Keratinocyte (primary cell): ENCODE measurements at regions not wholly inside any gene's neighbourhood (a gene's known extent, or its start where the extent isn't known, plus 50 kb on each side); places are given as distances from the start of the nearest gene placed in this dataset.

Experiments used
- CTCF ChIP-seq, 3 experiments: IDR thresholded peaks in 1 of 3; conservative IDR thresholded peaks in 1 of 3; optimal IDR thresholded peaks in 1 of 3; 2 replicates in 2 of 3; 3 replicates in 1 of 3; pipeline versions ENCODE3 to v1.5.1; 2011; ENCODE audit warnings: low read length in 3 of 3, mild to moderate bottlenecking in 3 of 3, moderate library complexity in 2 of 3, control low read depth in 1 of 3, inconsistent platforms in 1 of 3; ENCODE audit not compliant: insufficient read depth in 2 of 3; ENCODE audit errors: extremely low read depth in 1 of 3
- EZH2 ChIP-seq: IDR thresholded peaks from one replicate; pipeline ENCODE4 v1.6.1; 2012; ENCODE audit warnings: inconsistent platforms, mild to moderate bottlenecking, low read length, moderate library complexity

- TF ChIP-seq CTCF (optimal IDR thresholded peaks at IDR 0.05 in 1 of 3, IDR thresholded peaks at IDR 0.05 in 1 of 3, conservative IDR thresholded peaks at IDR 0.05 in 1 of 3; ENCODE audit: extremely low read depth in 1 of 3, insufficient read depth in 2 of 3, low read length in 3 of 3) (no peak), EZH2 (no peak)
Measured at GRCh38 chr16:9679213-9679767, 502.9 kb downstream of the GRIN2A start.
